GM21423 (cell line): ENCODE measurements at regions not wholly inside any gene's neighbourhood (a gene's known extent, or its start where the extent isn't known, plus 50 kb on each side); places are given as distances from the start of the nearest gene placed in this dataset.

Experiments
- ATAC-seq: cut with Tn5 transposase; IDR thresholded peaks from one replicate; pipeline ENCODE4 v1.9.1; 2021; ENCODE audit warnings: mild to moderate bottlenecking, moderate library complexity; ENCODE audit not compliant: unreplicated experiment

DNA sequence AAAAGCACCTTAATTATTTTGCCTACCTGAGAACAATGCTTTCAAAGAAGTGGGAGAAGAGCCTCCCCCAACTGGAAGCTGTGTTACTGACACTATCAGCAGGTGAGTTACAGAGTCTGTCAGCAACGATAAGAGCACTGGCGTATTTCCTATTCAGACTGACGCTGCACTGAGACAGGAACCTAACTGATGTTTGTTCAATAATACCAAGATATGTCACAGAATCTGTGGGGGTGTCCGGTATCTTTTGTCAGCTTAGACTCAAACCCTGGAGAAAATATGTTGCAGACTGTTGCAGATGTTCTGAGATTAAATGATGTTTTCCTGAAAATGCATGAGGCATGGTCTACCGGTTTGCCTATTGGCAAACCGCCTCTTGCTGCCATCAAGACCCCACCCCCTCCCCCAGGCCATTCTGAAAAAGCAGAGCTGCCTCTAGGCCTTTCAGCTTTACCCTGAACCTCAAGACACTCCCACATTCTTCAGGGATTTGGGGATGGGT is 115.2 kb upstream of the KIT start:
- no peak for ATAC-seq

DNA sequence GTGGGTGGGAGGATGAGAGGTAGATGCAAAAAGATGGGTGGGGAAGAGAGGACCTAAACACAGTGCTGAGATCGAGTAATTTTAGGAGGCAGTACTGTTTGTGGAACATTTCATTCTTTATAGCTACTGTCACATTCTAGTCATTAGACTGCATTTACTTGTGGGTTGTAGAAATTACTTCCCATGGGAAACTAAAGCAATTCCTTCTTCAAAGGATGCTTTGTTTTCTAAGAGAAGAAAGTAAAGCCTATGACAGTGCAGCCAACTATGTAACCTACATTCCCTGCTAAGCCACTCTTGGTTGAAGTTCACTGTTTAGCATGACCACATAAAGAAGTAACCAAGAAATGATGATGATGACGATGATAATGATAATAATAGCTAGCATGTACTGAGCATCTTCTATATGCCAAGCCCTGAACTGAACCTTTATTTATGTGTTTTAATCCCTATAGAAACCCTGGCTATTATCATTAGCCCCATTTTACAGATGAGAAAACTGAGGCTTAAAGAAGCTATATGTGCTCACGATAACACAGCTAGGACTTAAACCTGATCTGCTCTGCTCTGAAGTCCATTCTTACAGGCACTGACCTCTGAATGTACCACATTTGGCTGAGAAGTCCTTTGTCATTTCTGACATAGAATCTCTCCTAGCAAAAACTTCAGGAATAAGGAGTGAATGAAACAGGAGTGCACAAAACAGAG is 114.5 kb upstream of the KIT start:
- ATAC-seq: no peak

DNA sequence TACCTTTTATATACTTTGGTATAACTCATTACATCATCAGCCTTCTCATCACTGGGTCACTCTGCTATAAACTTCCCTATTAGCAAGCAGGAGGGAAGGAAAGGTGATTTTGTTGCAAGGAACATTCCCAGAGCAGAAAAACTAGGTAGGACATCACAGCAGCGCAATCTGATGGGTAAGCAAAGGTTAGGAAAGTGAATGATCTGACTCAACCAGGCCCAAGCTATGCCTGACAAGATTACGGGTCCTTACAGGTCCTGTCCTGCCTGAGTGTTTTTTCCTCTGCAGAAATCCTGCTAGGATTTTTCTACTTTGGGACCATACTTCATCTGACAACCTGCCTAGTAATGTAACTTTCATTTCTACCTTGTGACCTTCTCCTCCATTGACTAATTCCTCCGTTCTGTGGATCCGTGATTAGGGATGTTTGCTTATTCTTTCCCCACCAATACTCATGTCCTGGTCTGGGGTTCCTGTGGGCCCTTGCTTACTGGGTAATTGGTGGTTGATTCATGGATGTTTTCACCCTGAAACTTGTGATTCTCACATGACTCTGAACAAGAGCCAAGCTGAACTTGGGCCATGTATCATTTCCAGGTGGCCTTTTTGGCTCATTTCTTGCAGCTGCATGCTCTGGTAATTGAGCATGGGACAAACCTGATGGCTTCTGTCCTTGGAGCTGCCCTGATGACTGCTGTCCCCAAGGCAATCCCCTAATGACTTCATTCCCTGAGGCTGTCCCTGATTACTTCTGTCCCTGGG is 111.9 kb upstream of the KIT start:
- no peak for ATAC-seq

GRCh38 chr4:54547299-54548097 is 110.3 kb upstream of the KIT start:
- ATAC-seq: peak; percentile 71

GRCh38 chr4:54548098-54548620 is 109.6 kb upstream of the KIT start:
- peak; percentile 24 for ATAC-seq

DNA sequence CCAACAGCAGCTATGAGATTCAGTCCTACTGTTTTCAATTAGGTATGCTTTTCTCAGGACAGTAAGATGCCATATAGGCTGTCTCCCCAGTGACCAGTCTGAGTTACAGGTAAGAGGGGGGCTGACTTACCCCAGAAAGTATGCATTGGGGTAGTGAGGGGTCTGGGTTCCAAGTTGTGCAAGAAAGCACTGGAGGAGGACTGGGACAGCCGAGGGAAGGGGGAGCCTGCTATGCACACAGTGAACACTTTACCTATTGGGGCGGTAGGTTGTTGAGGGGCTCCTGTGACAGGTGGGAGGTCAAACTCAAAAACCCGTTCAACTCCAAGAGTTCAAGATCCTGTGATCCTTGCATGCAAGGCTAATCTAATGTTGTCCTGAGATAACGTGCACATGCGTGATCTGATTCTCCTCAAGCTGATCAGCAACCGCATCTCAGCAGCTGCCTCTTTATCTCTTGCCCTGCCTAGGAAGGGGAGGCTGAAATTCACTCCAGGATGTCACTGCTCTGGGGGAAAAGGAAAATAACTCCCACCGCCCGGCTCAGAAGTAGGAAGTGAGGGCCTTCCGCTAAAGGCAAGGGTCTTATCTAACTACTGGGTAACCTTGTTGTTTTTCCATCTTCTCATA is 108.8 kb upstream of the KIT start:
- ATAC-seq: no peak

- no peak for ATAC-seq
Measured at GRCh38 chr4:54550395-54551171, 107.2 kb upstream of the KIT start.

DNA sequence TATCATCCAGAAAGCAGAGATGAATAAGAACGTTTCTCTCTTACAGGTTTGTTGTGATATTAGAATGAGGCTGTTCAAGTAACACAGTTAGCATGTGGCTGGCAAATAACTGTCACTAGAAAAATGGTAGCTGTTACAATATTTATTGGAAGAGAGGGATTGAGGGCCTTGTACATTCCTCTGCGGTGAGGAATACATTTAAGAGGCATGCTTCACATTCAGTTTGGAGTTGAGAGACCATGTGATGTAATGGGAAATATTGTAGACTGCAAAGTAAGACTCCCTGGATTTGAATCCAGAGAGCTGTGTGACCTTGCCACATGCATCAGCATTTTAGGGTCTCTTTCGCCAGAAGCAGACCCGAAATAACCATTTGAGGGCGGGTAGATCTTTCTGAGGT is 104.8 kb upstream of the KIT start:
- no peak for ATAC-seq

- ATAC-seq: no peak
Measured at GRCh38 chr4:54554339-54554990, 103.3 kb upstream of the KIT start.

DNA sequence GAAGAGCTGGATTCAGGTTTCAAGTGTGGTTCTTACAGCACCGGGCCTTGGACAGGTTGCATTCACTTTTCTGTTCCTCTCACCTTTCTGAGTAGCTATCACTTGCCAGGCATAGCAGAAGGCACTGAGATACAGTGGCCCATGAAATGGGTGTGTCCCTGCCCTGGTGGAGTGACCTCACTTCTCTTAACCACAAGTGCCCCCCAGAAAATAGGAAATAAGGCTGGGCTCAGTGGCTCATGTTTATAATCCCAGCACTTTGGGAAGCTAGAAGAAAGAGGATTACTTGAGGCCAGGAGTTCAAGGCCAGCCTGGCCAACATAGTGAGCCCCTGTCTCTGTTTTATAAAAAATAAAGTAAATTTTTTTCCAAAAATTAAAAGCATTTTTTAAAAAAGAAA is 101.7 kb upstream of the KIT start:
- no peak for ATAC-seq

DNA sequence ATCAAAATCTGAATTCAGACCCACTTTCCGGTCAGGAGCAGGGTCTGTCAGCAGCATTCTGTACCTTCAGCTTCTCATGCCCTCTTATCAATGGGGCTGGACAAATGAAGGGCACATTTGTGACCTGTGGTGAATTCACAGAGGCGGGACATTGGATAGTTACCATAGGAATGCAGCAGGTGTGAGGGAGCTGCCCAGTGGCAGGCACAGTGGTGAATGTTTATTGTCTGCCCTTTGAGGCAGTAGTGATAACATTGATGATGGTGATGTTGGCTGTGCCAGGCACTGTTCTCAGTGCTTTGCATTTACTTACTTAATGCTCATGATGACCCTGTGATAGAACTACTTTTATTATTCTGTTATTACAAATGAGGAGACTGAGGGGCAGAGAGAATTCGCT is 101.2 kb upstream of the KIT start:
- ATAC-seq: no peak

DNA sequence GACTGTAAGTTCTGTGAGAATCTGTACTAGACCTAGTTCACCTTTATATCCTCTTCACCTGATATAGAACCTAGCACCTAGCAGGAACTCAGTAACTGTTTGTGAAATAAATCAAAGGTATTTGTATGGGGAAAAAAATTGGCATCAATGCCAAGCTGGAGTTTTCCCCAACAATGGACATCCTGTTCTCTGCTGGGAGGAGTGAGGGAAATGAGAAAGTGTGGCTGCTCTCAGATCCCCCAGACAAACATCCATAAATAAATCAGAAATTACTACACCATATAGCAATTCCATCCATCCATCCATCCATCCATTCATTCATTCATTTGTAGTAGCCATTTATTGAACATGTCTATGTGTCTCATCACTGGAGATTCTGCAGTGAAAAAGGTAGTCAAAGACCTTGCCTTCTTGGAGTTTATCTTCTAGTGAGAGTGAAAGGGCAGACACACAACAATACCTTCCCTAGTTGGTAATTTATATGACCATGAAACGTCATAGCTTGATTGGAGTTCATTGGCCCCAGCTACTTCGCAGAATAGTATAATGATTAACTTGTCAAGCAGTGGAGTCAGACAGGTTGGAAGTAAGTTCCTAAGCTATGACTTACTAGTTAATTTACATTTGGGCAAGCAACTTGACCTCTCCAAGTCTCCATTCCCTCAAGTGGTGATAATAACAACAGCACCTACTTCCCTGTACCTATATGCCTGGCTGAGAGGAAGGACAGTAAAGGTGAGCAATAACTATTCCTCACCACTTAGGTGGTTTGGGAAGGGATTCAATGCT is 98.7 kb upstream of the KIT start:
- ATAC-seq: no peak

GRCh38 chr4:54560513-54560912 is 97.2 kb upstream of the KIT start:
- ATAC-seq: no peak

GRCh38 chr4:54561940-54562339 is 95.8 kb upstream of the KIT start:
- ATAC-seq: no peak

DNA sequence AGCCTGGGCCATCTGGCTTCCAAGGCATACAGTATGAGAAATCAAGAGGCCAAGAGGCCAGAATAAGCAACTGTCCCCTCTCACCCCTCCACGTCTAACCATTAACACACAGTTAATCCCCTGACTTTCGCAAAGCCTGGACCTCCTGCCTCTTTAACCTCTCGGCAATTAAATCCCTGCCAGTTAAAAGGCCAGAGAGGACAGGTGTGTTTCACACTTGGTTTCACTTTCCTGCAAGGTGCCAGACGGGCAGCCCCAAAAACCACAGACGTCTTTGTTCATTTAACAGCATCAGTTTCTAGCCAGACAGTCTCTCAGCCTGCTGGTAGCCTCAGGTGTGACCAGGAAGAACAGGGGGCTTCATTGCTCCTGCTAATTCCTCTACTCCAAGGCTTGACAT is 91.1 kb upstream of the KIT start:
- peak; percentile 77 for ATAC-seq

- ATAC-seq: no peak
Measured at GRCh38 chr4:54567327-54567726, 90.4 kb upstream of the KIT start.

GRCh38 chr4:54568184-54568583 is 89.6 kb upstream of the KIT start:
- no peak for ATAC-seq

DNA sequence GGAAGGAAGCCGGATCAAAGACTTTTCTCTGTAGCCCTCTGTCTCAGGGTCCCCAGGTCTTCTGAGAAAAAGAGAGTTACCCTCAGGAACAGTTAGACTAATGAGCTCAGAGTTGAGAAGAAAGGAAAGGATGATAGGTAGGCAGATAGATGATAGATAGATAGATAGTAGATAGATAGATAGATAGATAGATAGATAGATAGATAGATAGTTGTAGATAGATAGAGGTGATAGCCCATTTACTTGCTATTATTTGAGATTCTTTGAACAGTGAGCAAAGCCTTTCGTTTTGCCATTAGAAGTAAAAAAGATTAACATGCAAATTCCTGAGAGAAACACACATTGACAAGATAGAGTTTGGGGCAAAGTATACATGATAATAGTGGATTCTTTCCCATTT is 86.9 kb upstream of the KIT start:
- ATAC-seq: no peak
